ENCODE measurements at regions not wholly inside any gene's neighbourhood (a gene's known extent, or its start where the extent isn't known, plus 50 kb on each side); places are given as distances from the start of the nearest gene placed in this dataset.

DNA sequence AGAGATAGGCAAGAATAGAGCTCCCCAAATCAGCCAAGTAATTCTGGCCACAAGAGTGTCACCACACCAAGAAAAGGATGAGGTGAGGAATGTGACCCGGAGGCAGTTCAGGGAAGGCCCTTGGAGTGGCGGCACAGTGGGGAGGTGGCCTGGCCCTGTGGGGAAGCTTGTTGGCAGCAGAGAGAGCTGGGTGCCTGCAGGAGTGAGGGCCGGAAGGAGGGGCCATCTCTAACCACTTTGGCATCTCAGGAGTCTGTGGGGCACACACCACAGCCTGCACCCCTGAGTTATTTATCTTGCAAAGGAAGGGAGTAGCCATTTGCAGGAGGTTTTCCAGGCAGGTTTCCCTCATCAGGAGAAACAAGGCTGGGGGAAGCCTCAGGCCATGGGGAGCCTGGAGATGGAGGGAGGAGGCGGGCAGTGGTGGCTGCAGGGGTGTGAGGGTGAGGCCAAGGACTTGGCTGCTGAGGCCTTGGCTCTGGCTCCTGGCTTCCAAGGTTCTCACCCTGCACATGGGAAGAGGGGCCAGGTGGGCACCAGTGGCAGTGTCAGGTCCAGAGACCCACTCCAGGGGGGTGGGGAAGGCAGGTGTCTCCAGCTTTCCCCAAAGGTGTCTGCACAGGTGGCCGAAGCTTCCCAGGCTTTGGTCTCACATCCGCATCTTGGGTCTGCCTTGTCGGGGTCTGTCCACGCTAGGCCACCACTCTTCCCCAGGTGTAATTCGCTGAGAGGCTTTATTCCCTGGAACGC is 370.2 kb downstream of the CTTN start:
- TF ChIP-seq, protein P1, sequence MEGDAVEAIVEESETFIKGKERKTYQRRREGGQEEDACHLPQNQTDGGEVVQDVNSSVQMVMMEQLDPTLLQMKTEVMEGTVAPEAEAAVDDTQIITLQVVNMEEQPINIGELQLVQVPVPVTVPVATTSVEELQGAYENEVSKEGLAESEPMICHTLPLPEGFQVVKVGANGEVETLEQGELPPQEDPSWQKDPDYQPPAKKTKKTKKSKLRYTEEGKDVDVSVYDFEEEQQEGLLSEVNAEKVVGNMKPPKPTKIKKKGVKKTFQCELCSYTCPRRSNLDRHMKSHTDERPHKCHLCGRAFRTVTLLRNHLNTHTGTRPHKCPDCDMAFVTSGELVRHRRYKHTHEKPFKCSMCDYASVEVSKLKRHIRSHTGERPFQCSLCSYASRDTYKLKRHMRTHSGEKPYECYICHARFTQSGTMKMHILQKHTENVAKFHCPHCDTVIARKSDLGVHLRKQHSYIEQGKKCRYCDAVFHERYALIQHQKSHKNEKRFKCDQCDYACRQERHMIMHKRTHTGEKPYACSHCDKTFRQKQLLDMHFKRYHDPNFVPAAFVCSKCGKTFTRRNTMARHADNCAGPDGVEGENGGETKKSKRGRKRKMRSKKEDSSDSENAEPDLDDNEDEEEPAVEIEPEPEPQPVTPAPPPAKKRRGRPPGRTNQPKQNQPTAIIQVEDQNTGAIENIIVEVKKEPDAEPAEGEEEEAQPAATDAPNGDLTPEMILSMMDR (IDR thresholded peaks at IDR 0.05), result no peak
- TF ChIP-seq POLR2A (IDR thresholded peaks at IDR 0.05), result no peak
